ENCODE measurements at regions not wholly inside any gene's neighbourhood (a gene's known extent, or its start where the extent isn't known, plus 50 kb on each side); places are given as distances from the start of the nearest gene placed in this dataset.

GRCh38 chr1:238141353-238141752, 250.6 kb upstream of the ZP4 start:
- Mint-ChIP-seq H3K4me1 (ENCODE audit: low read depth) (peaks cover 1% of the 10 kb centered on the region), H3K36me3 (ENCODE audit: insufficient read depth) (no peaks in the 10 kb centered on the region), H3K27ac (no peak overlapping the region), H3K9me3 (ENCODE audit: low read depth) (no peaks in the 10 kb centered on the region), H3K4me3 (ENCODE audit: low read depth) (no peak overlapping the region), H3K27me3 (no peaks in the 10 kb centered on the region)
- no peak for DNase-seq (ENCODE audit: low spot score, unreplicated experiment)
- TF ChIP-seq CTCF (IDR thresholded peaks at IDR 0.05; ENCODE audit: unreplicated experiment): no peak

- no peak for TF ChIP-seq CTCF (IDR thresholded peaks at IDR 0.05; ENCODE audit: unreplicated experiment)
- Mint-ChIP-seq H3K27ac (no peak overlapping the region), H3K27me3 (no peaks in the 10 kb centered on the region), H3K36me3 (ENCODE audit: insufficient read depth) (no peaks in the 10 kb centered on the region), H3K4me3 (ENCODE audit: low read depth) (no peak overlapping the region), H3K9me3 (ENCODE audit: low read depth) (peaks cover 7% of the 10 kb centered on the region), H3K4me1 (ENCODE audit: low read depth) (peaks cover 5% of the 10 kb centered on the region)
- DNase-seq (ENCODE audit: low spot score, unreplicated experiment): no peak
These were observed 249.0 kb upstream of the ZP4 start for GRCh38 chr1:238139713-238140112.

- peaks cover 10% of the 10 kb centered on the region for H3K9me3 Mint-ChIP-seq (ENCODE audit: low read depth)
- peaks cover 3% of the 10 kb centered on the region for H3K4me1 Mint-ChIP-seq (ENCODE audit: low read depth)
- no peaks in the 10 kb centered on the region for H3K27me3 Mint-ChIP-seq
- H3K36me3 Mint-ChIP-seq (ENCODE audit: insufficient read depth): no peaks in the 10 kb centered on the region
- H3K4me3 Mint-ChIP-seq (ENCODE audit: low read depth): no peak overlapping the region
- no peak for DNase-seq (ENCODE audit: low spot score, unreplicated experiment)
- TF ChIP-seq CTCF (IDR thresholded peaks at IDR 0.05; ENCODE audit: unreplicated experiment): no peak
- no peak overlapping the region for H3K27ac Mint-ChIP-seq
These were observed 247.4 kb upstream of the ZP4 start for GRCh38 chr1:238138059-238138626.

- Mint-ChIP-seq H3K4me1 (ENCODE audit: low read depth) (peaks cover 3% of the 10 kb centered on the region), H3K36me3 (ENCODE audit: insufficient read depth) (no peaks in the 10 kb centered on the region), H3K9me3 (ENCODE audit: low read depth) (peaks cover 10% of the 10 kb centered on the region), H3K27ac (no peak overlapping the region), H3K27me3 (no peaks in the 10 kb centered on the region), H3K4me3 (ENCODE audit: low read depth) (no peak overlapping the region)
- no peak for TF ChIP-seq CTCF (IDR thresholded peaks at IDR 0.05; ENCODE audit: unreplicated experiment)
- DNase-seq (ENCODE audit: low spot score, unreplicated experiment): no peak
These were observed 245.3 kb upstream of the ZP4 start for GRCh38 chr1:238135708-238136664.

- Mint-ChIP-seq H3K36me3 (ENCODE audit: insufficient read depth) (no peaks in the 10 kb centered on the region), H3K4me1 (ENCODE audit: low read depth) (no peaks in the 10 kb centered on the region), H3K4me3 (ENCODE audit: low read depth) (no peak overlapping the region), H3K27ac (no peak overlapping the region), H3K9me3 (ENCODE audit: low read depth) (peaks cover 3% of the 10 kb centered on the region), H3K27me3 (no peaks in the 10 kb centered on the region)
- no peak for TF ChIP-seq CTCF (IDR thresholded peaks at IDR 0.05; ENCODE audit: unreplicated experiment)
- no peak for DNase-seq (ENCODE audit: low spot score, unreplicated experiment)
These were observed 239.0 kb upstream of the ZP4 start for GRCh38 chr1:238129677-238130076.

Measured in progenitor cell of endocrine pancreas (in vitro differentiated cells).